Mesenchymal stem cell (in vitro differentiated cells and primary cell): ENCODE measurements at regions not wholly inside any gene's neighbourhood (a gene's known extent, or its start where the extent isn't known, plus 50 kb on each side); places are given as distances from the start of the nearest gene placed in this dataset.
A peak's percentile ranks its signal among the peaks of the same experiment; 100 is the strongest.

Experiments used
- DNase-seq: peaks from one replicate; pipeline ENCODE4 v3.0.0-alpha.2; 2013
- H2AFZ ChIP-seq: one replicate; pipeline ENCODE4 v1.6.1; 2013; ENCODE audit warnings: low read depth, mild to moderate bottlenecking, control low read depth, inconsistent platforms, low read length, moderate library complexity
- H2AK5ac ChIP-seq: 2 replicates; pipeline ENCODE4 v1.6.1; 2013; ENCODE audit warnings: low read length, moderate library complexity, mild to moderate bottlenecking, inconsistent platforms; ENCODE audit not compliant: severe bottlenecking
- H2BK120ac ChIP-seq: one replicate; pipeline ENCODE4 v1.6.1; 2013; ENCODE audit warnings: low read depth, mild to moderate bottlenecking, inconsistent platforms, low read length, moderate library complexity
- H2BK12ac ChIP-seq, 2 experiments: one replicate each; pipeline ENCODE4 v1.6.1; 2013; ENCODE audit warnings: inconsistent platforms in 2 of 2, low read length in 2 of 2, mild to moderate bottlenecking in 2 of 2, moderate library complexity in 2 of 2, control low read depth in 1 of 2
- H2BK15ac ChIP-seq: one replicate; pipeline ENCODE4 v1.6.1; 2013; ENCODE audit warnings: mild to moderate bottlenecking, low read depth, inconsistent platforms; ENCODE audit not compliant: poor library complexity, severe bottlenecking
- H2BK5ac ChIP-seq: 2 replicates; pipeline ENCODE4 v1.6.1; 2013; ENCODE audit warnings: low read depth, mild to moderate bottlenecking, low read length, control low read depth, inconsistent platforms; ENCODE audit not compliant: poor library complexity, severe bottlenecking
- H3K14ac ChIP-seq, 2 experiments: one replicate each; pipeline ENCODE4 v1.6.1; 2013; ENCODE audit warnings: inconsistent platforms in 2 of 2, low read length in 2 of 2, control low read depth in 1 of 2, mild to moderate bottlenecking in 1 of 2, moderate library complexity in 1 of 2
- H3K18ac ChIP-seq, 2 experiments: one replicate each; pipeline ENCODE4 v1.6.1; 2013; ENCODE audit warnings: inconsistent platforms in 2 of 2, low read length in 2 of 2, control low read depth in 1 of 2, low read depth in 1 of 2, mild to moderate bottlenecking in 1 of 2
- H3K23ac ChIP-seq, 2 experiments: one replicate each; pipeline ENCODE4 v1.6.1; 2013; ENCODE audit warnings: inconsistent platforms in 2 of 2, low read length in 2 of 2, mild to moderate bottlenecking in 2 of 2, moderate library complexity in 2 of 2, control low read depth in 1 of 2
- H3K27ac ChIP-seq: 2 replicates; pipeline ENCODE4 v1.5.1; 2013; ENCODE audit warnings: mild to moderate bottlenecking, moderate library complexity, low read length, control low read depth, inconsistent platforms; ENCODE audit not compliant: poor library complexity, severe bottlenecking
- H3K27me3 ChIP-seq, 2 experiments: 2 replicates each; pipeline versions ENCODE4 v1.6.1 to v1.7.0; 2013; ENCODE audit warnings: low read length in 2 of 2, mild to moderate bottlenecking in 2 of 2, moderate library complexity in 2 of 2, control low read depth in 1 of 2, inconsistent platforms in 1 of 2; ENCODE audit not compliant: control insufficient read depth in 1 of 2, insufficient read depth in 1 of 2
- H3K36me3 ChIP-seq, 2 experiments: 2 replicates each; pipeline versions ENCODE4 v1.6.1 to v1.7.0; 2013; ENCODE audit warnings: low read length in 2 of 2, control low read depth in 1 of 2, inconsistent platforms in 1 of 2, low read depth in 1 of 2, mild to moderate bottlenecking in 1 of 2; ENCODE audit not compliant: insufficient read depth in 2 of 2, control insufficient read depth in 1 of 2
- H3K4ac ChIP-seq, 2 experiments: one replicate each; pipeline ENCODE4 v1.6.1; 2013; ENCODE audit warnings: inconsistent platforms in 2 of 2, low read length in 2 of 2, mild to moderate bottlenecking in 2 of 2, moderate library complexity in 2 of 2, control low read depth in 1 of 2, low read depth in 1 of 2
- H3K4me1 ChIP-seq: 2 replicates; pipeline ENCODE4 v1.6.1; 2013; ENCODE audit warnings: low read depth, low read length, control low read depth; ENCODE audit not compliant: control insufficient read depth, insufficient read depth
- H3K4me2 ChIP-seq: 2 replicates; pipeline ENCODE4 v1.6.1; 2013; ENCODE audit warnings: low read length, mild to moderate bottlenecking, inconsistent platforms; ENCODE audit not compliant: poor library complexity, severe bottlenecking
- H3K4me3 ChIP-seq, 2 experiments: 2 replicates each; pipeline versions ENCODE4 v1.5.1 to v1.7.0; 2013; ENCODE audit warnings: low read length in 2 of 2, mild to moderate bottlenecking in 2 of 2, control low read depth in 1 of 2, low read depth in 1 of 2; ENCODE audit not compliant: insufficient read depth in 1 of 2
- H3K79me1 ChIP-seq: replicated peaks from 2 replicates; pipeline ENCODE4 v1.6.1; 2013; ENCODE audit warnings: mild to moderate bottlenecking, control low read depth, low read length, inconsistent platforms; ENCODE audit not compliant: poor library complexity, severe bottlenecking
- H3K9ac ChIP-seq: 2 replicates; pipeline ENCODE4 v1.7.0; 2013; ENCODE audit warnings: mild to moderate bottlenecking, low read length, moderate library complexity
- H3K9me3 ChIP-seq: 2 replicates; pipeline ENCODE4 v1.7.0; 2013; ENCODE audit warnings: mild to moderate bottlenecking, low read length; ENCODE audit not compliant: control insufficient read depth
- H4K8ac ChIP-seq: one replicate; pipeline ENCODE4 v1.6.1; 2013; ENCODE audit warnings: inconsistent platforms, mild to moderate bottlenecking, low read length, moderate library complexity
- H4K91ac ChIP-seq: one replicate; pipeline ENCODE4 v1.6.1; 2013; ENCODE audit warnings: mild to moderate bottlenecking, low read length, inconsistent platforms
- WGBS: methylation state at CpG from one replicate; pipeline ENCODE4 v1.1.7; 2013; ENCODE audit warnings: mixed read lengths; 5-methylcytosine and 5-hydroxymethylcytosine counted together

- peaks cover 2% of the 10 kb centered on the region for H3K4me1 ChIP-seq
- no peaks in the 10 kb centered on the region for H3K9me3 ChIP-seq
- no peak overlapping the region for H3K18ac ChIP-seq
- no peak overlapping the region for H2BK120ac ChIP-seq
- H4K91ac ChIP-seq = no peak overlapping the region
- no peak overlapping the region for H2AFZ ChIP-seq
- H2BK5ac ChIP-seq = no peak overlapping the region
- H3K36me3 ChIP-seq = no peaks in the 10 kb centered on the region
- H2AK5ac ChIP-seq = no peak overlapping the region
- no peak overlapping the region for H3K27ac ChIP-seq
- no peak overlapping the region for H3K4me2 ChIP-seq
- no peak overlapping the region for H3K4me3 ChIP-seq
- H4K8ac ChIP-seq = no peak overlapping the region
- H3K14ac ChIP-seq = no peak overlapping the region
- H2BK12ac ChIP-seq = no peak overlapping the region
- no peak overlapping the region for H2BK15ac ChIP-seq
- no peak overlapping the region for H3K23ac ChIP-seq
- H3K79me1 ChIP-seq = no peaks in the 10 kb centered on the region
- no peak overlapping the region for H3K9ac ChIP-seq
- no peak for DNase-seq
- WGBS = 100% methylated on average over 2 of the region's 2 CpGs
- H3K27me3 ChIP-seq = no peaks in the 10 kb centered on the region
- no peak overlapping the region for H3K4ac ChIP-seq
Measured at GRCh38 chr3:23698652-23699313, 107.0 kb upstream of the UBE2E1 start.

GRCh38 chr3:23700616-23701015, 105.1 kb upstream of the UBE2E1 start:
- H3K23ac ChIP-seq = no peak overlapping the region
- H2BK5ac ChIP-seq = no peak overlapping the region
- no peak overlapping the region for H3K4me2 ChIP-seq
- H3K14ac ChIP-seq = no peak overlapping the region
- no peak overlapping the region for H3K4me3 ChIP-seq
- no peak for DNase-seq
- peaks cover 2% of the 10 kb centered on the region for H3K4me1 ChIP-seq
- 85% methylated on average over 4 of the region's 4 CpGs for WGBS
- no peaks in the 10 kb centered on the region for H3K27me3 ChIP-seq
- H2AK5ac ChIP-seq = no peak overlapping the region
- no peak overlapping the region for H3K27ac ChIP-seq
- H3K36me3 ChIP-seq = no peaks in the 10 kb centered on the region
- no peak overlapping the region for H3K9ac ChIP-seq
- no peak overlapping the region for H2BK15ac ChIP-seq
- no peak overlapping the region for H2BK120ac ChIP-seq
- H3K4ac ChIP-seq = no peak overlapping the region
- no peak overlapping the region for H4K8ac ChIP-seq
- H4K91ac ChIP-seq = no peak overlapping the region
- no peaks in the 10 kb centered on the region for H3K9me3 ChIP-seq
- no peaks in the 10 kb centered on the region for H3K79me1 ChIP-seq
- H2AFZ ChIP-seq = no peak overlapping the region
- H2BK12ac ChIP-seq = no peak overlapping the region
- H3K18ac ChIP-seq = no peak overlapping the region

DNA sequence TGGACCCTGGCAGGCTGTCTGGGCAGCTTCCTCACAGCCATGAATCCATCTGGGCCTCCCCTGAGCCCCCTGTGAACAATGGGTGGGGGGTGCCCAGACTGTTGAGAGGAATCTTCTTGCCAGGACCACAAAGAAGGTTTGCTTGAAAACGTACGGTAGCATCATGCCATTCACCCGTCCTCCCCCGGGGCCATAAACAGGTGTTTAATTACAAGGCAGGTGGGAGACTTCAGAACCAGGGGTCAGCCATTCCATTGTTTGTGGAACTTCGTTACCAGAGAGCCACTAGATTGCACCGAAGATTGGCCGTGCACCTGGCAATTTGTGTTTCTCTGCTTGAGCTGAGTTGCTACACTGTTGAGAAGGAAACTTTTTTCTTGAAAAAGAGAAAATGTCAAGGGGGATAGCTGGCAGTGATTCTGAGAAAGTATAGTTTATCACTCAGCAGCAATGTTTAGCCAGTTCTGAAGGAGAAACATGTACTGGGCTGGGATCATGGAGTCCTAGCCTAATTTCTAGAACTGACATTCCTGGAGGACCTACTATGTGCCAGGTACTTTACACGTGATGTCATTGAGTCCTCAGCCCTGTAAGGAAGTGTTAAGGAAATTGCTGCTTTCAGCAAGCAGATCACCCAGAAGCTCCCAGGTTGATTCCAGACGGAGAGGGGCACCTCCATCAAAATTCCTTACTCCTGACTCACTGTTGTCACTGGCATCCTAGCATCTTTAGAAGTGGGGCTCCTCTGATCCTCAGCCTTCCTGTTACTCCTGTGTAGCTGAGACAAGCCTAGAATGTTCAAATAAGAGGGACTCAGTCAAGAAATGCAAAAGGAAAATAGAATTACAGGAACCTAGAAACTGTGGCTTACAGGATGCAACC, 103.8 kb upstream of the UBE2E1 start:
- Histone ChIP-seq H3K79me1 (no peaks in the 10 kb centered on the region), H3K23ac (no peak overlapping the region), H3K36me3 (no peaks in the 10 kb centered on the region), H2AFZ (no peak overlapping the region), H3K4me1 (peaks cover 2% of the 10 kb centered on the region), H2BK5ac (no peak overlapping the region), H2BK15ac (no peak overlapping the region), H2BK120ac (no peak overlapping the region), H3K27me3 (no peaks in the 10 kb centered on the region), H3K9me3 (no peaks in the 10 kb centered on the region), H4K91ac (no peak overlapping the region), H2AK5ac (no peak overlapping the region), H3K4ac (no peak overlapping the region), H3K9ac (no peak overlapping the region), H2BK12ac (no peak overlapping the region), H3K4me3 (no peak overlapping the region), H3K4me2 (no peak overlapping the region), H3K18ac (no peak overlapping the region), H4K8ac (no peak overlapping the region), H3K14ac (no peak overlapping the region), H3K27ac (no peak overlapping the region)
- peak; percentile 14 for DNase-seq
- WGBS = 61% methylated on average over 9 of the region's 9 CpGs

DNA sequence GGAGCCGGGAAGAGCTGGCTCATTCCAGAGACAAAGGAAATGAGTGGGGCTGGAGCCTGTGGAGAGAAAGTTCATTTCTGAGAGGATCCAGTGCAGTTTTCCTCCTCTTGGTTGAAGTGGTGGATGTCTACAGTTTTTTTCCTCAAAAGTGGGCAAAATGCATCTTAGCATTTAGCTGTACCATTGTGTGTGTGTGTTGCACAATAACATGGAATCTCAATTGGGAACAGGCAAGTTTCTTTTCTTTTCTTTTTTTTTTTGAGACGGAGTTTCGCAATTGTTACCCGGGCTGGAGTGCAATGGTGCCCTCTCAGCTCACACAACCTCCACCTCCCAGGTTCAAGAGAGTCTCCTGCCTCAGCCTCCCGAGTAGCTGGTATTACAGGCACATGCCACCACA, 101.5 kb upstream of the UBE2E1 start:
- H4K91ac ChIP-seq = no peak overlapping the region
- no peak overlapping the region for H3K4me3 ChIP-seq
- H3K23ac ChIP-seq = no peak overlapping the region
- H3K36me3 ChIP-seq = no peaks in the 10 kb centered on the region
- no peak overlapping the region for H2AK5ac ChIP-seq
- H3K4me2 ChIP-seq = no peak overlapping the region
- 75% methylated on average over 1 of the region's 5 CpGs for WGBS
- H3K18ac ChIP-seq = no peak overlapping the region
- H2BK5ac ChIP-seq = no peak overlapping the region
- no peaks in the 10 kb centered on the region for H3K79me1 ChIP-seq
- H3K9me3 ChIP-seq = no peaks in the 10 kb centered on the region
- DNase-seq = peak; percentile 23
- no peak overlapping the region for H2BK15ac ChIP-seq
- no peak overlapping the region for H2BK120ac ChIP-seq
- no peak overlapping the region for H3K4ac ChIP-seq
- H2BK12ac ChIP-seq = no peak overlapping the region
- no peaks in the 10 kb centered on the region for H3K27me3 ChIP-seq
- H3K9ac ChIP-seq = no peak overlapping the region
- H3K14ac ChIP-seq = no peak overlapping the region
- H3K4me1 ChIP-seq = peaks cover 2% of the 10 kb centered on the region
- no peak overlapping the region for H3K27ac ChIP-seq
- H4K8ac ChIP-seq = no peak overlapping the region
- H2AFZ ChIP-seq = no peak overlapping the region
